ENCODE measurements at regions not wholly inside any gene's neighbourhood (a gene's known extent, or its start where the extent isn't known, plus 50 kb on each side); places are given as distances from the start of the nearest gene placed in this dataset.
"Not testable (repeated sequence)": the region's sequence is repeated elsewhere in the genome, so short reads cannot be mapped to it uniquely, and the experiment has no call there.

- Mint-ChIP-seq H3K9me3 (no peaks in the 10 kb centered on the region), H3K36me3 (ENCODE audit: low read depth) (no peaks in the 10 kb centered on the region), H3K27me3 (ENCODE audit: insufficient read depth) (no peaks in the 10 kb centered on the region), H3K4me1 (ENCODE audit: low read depth) (no peaks in the 10 kb centered on the region), H3K27ac (no peak overlapping the region), H3K4me3 (no peak overlapping the region)
- intact Hi-C loops (cut with micrococcal nuclease) = no loop called here
- DNase-seq (ENCODE audit: low spot score) = no peak
Observed at GRCh38 chr7:80008039-80008438, 126.6 kb upstream of the GNAI1 start.

- Mint-ChIP-seq H3K4me3 (no peak overlapping the region), H3K9me3 (no peaks in the 10 kb centered on the region), H3K36me3 (ENCODE audit: low read depth) (no peaks in the 10 kb centered on the region), H3K4me1 (ENCODE audit: low read depth) (no peaks in the 10 kb centered on the region), H3K27me3 (ENCODE audit: insufficient read depth) (no peaks in the 10 kb centered on the region), H3K27ac (no peak overlapping the region)
- intact Hi-C loops (cut with micrococcal nuclease) = no loop called here
- DNase-seq (ENCODE audit: low spot score) = no peak
Observed at GRCh38 chr7:80002865-80003264, 131.8 kb upstream of the GNAI1 start.

- intact Hi-C loops (cut with micrococcal nuclease) = no loop called here
- H3K4me3 Mint-ChIP-seq = no peak overlapping the region
- H3K4me1 Mint-ChIP-seq (ENCODE audit: low read depth) = no peaks in the 10 kb centered on the region
Observed at GRCh38 chr7:79998363-79998762, 136.3 kb upstream of the GNAI1 start.

DNA sequence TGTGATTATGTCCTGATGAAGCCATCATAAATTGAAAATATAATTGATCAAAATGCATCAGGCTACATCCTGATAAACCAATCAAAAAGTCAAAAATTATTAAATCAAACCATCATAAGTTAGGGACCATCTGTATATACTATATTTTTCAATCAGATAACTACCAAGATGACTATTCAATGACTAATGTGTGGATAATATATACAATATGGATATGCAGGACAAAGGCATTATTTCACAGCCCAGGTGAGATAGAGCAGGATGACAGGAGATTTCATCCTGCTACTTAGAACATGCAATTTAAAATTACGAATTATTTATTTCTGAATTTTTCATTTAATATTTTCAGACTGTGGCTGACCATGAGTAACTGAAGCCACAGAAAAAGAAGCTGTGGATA, 137.3 kb upstream of the GNAI1 start:
- Mint-ChIP-seq H3K36me3 (ENCODE audit: low read depth) (no peaks in the 10 kb centered on the region), H3K4me1 (ENCODE audit: low read depth) (no peaks in the 10 kb centered on the region), H3K27me3 (ENCODE audit: insufficient read depth) (no peaks in the 10 kb centered on the region), H3K4me3 (no peak overlapping the region), H3K27ac (no peak overlapping the region), H3K9me3 (no peaks in the 10 kb centered on the region)
- DNase-seq (ENCODE audit: low spot score) = no peak
- intact Hi-C loops (cut with micrococcal nuclease) = no loop called here

More at GRCh38 chr7:79998363-79998762, 136.3 kb upstream of the GNAI1 start:
- H3K36me3 Mint-ChIP-seq (ENCODE audit: low read depth) = no peaks in the 10 kb centered on the region
- no peaks in the 10 kb centered on the region for H3K27me3 Mint-ChIP-seq (ENCODE audit: insufficient read depth)
- no peaks in the 10 kb centered on the region for H3K9me3 Mint-ChIP-seq
- H3K27ac Mint-ChIP-seq = no peak overlapping the region
- no peak for DNase-seq (ENCODE audit: low spot score)

DNA sequence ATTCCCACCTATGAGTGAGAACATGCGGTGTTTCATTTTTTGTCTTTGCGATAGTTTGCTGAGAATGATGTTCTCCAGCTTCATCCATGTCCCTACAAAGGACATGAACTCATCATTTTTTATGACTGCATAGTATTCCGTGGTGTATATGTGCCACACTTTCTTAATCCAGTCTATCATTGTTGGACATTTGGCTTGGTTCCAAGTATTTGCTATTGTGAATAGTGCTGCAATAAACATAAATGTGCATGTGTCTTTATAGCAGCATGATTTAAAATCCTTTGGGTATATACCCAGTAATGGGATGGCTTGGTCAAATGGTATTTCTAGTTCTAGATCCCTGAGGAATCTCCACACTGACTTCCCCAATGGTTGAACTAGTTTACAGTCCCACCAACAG, 138.9 kb upstream of the GNAI1 start:
- intact Hi-C loops (cut with micrococcal nuclease); H3K27ac Mint-ChIP-seq; H3K9me3 Mint-ChIP-seq; H3K4me1 Mint-ChIP-seq (ENCODE audit: low read depth); H3K36me3 Mint-ChIP-seq (ENCODE audit: low read depth); DNase-seq (ENCODE audit: low spot score); H3K4me3 Mint-ChIP-seq; H3K27me3 Mint-ChIP-seq (ENCODE audit: insufficient read depth): not testable (repeated sequence)

DNA sequence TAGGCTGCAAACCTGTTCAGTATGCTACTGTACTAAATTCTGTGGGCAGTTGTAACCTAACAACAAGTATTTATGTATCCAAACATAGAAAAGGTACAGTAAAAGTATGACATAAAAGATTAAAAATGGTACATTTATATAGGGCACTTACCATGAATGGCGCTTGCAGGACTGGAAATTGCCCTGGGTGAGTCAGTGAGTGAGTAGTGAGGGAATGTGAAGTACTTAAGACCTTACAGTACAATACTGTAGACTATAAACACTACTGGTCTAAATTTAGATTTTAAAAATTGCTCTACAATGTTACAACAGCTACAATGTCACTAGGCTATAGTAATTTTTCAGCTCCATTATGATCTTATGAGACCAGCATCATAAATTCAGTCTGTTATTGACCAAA, 146.0 kb upstream of the GNAI1 start:
- intact Hi-C loops (cut with micrococcal nuclease) = no loop called here

GRCh38 chr7:79984210-79984609, 150.4 kb upstream of the GNAI1 start:
- no peaks in the 10 kb centered on the region for H3K9me3 Mint-ChIP-seq
- no peaks in the 10 kb centered on the region for H3K27me3 Mint-ChIP-seq (ENCODE audit: insufficient read depth)
- no peaks in the 10 kb centered on the region for H3K4me1 Mint-ChIP-seq (ENCODE audit: low read depth)
- intact Hi-C loops (cut with micrococcal nuclease) = no loop called here
- H3K36me3 Mint-ChIP-seq (ENCODE audit: low read depth) = no peaks in the 10 kb centered on the region
- H3K4me3 Mint-ChIP-seq = no peak overlapping the region
- H3K27ac Mint-ChIP-seq = no peak overlapping the region
- no peak for DNase-seq (ENCODE audit: low spot score)

More for the DNA sequence above, 146.0 kb upstream of the GNAI1 start:
- Mint-ChIP-seq H3K27me3 (ENCODE audit: insufficient read depth) (no peaks in the 10 kb centered on the region), H3K4me3 (no peak overlapping the region), H3K9me3 (no peaks in the 10 kb centered on the region), H3K4me1 (ENCODE audit: low read depth) (no peaks in the 10 kb centered on the region), H3K36me3 (ENCODE audit: low read depth) (no peaks in the 10 kb centered on the region), H3K27ac (no peak overlapping the region)
- DNase-seq (ENCODE audit: low spot score) = no peak

- DNase-seq (ENCODE audit: low spot score) = no peak
- H3K27ac Mint-ChIP-seq = no peak overlapping the region
- intact Hi-C loops (cut with micrococcal nuclease) = no loop called here
- no peaks in the 10 kb centered on the region for H3K4me1 Mint-ChIP-seq (ENCODE audit: low read depth)
- no peaks in the 10 kb centered on the region for H3K27me3 Mint-ChIP-seq (ENCODE audit: insufficient read depth)
- H3K9me3 Mint-ChIP-seq = no peaks in the 10 kb centered on the region
- no peaks in the 10 kb centered on the region for H3K36me3 Mint-ChIP-seq (ENCODE audit: low read depth)
- no peak overlapping the region for H3K4me3 Mint-ChIP-seq
Observed at GRCh38 chr7:79982141-79982770, 152.4 kb upstream of the GNAI1 start.

- H3K9me3 Mint-ChIP-seq = peaks cover 5% of the 10 kb centered on the region
- no peak overlapping the region for H3K4me3 Mint-ChIP-seq
- no peak overlapping the region for H3K27ac Mint-ChIP-seq
- intact Hi-C loops (cut with micrococcal nuclease) = no loop called here
- H3K4me1 Mint-ChIP-seq (ENCODE audit: low read depth) = no peaks in the 10 kb centered on the region
- DNase-seq (ENCODE audit: low spot score) = no peak
- H3K27me3 Mint-ChIP-seq (ENCODE audit: insufficient read depth) = no peaks in the 10 kb centered on the region
- H3K36me3 Mint-ChIP-seq (ENCODE audit: low read depth) = no peaks in the 10 kb centered on the region
Observed at GRCh38 chr7:79980376-79980775, 154.3 kb upstream of the GNAI1 start.

DNA sequence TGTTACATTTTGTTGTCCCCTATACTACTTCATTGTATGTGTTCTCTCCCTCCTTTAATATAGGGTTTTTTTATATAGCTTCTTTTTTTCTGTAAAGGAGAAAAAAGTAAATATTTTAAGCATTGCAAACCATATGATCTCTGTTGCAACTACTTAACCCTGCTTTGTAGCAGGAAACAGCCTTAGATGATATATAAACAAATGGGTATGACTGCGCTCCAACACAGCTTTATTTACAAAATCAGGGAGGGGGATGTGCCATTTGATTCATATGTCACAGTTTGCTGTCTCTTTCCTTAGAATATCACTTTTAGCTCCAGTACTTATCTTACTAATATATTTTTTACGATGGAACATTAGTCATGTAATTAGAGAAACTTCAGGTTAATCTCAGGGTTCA, 155.2 kb upstream of the GNAI1 start:
- Mint-ChIP-seq H3K27ac (no peak overlapping the region), H3K4me1 (ENCODE audit: low read depth) (no peaks in the 10 kb centered on the region), H3K9me3 (peaks cover 5% of the 10 kb centered on the region), H3K27me3 (ENCODE audit: insufficient read depth) (no peaks in the 10 kb centered on the region), H3K4me3 (no peak overlapping the region), H3K36me3 (ENCODE audit: low read depth) (no peaks in the 10 kb centered on the region)
- intact Hi-C loops (cut with micrococcal nuclease) = no loop called here
- DNase-seq (ENCODE audit: low spot score) = no peak

- H3K27me3 Mint-ChIP-seq (ENCODE audit: insufficient read depth) = no peaks in the 10 kb centered on the region
- no peaks in the 10 kb centered on the region for H3K36me3 Mint-ChIP-seq (ENCODE audit: low read depth)
- no peaks in the 10 kb centered on the region for H3K4me1 Mint-ChIP-seq (ENCODE audit: low read depth)
- no peak overlapping the region for H3K27ac Mint-ChIP-seq
- no peak for DNase-seq (ENCODE audit: low spot score)
- no peak overlapping the region for H3K4me3 Mint-ChIP-seq
- peaks cover 5% of the 10 kb centered on the region for H3K9me3 Mint-ChIP-seq
- intact Hi-C loops (cut with micrococcal nuclease) = no loop called here
Observed at GRCh38 chr7:79977481-79977880, 157.2 kb upstream of the GNAI1 start.

GRCh38 chr7:79976711-79977020, 158.0 kb upstream of the GNAI1 start:
- H3K27me3 Mint-ChIP-seq (ENCODE audit: insufficient read depth); intact Hi-C loops (cut with micrococcal nuclease); DNase-seq (ENCODE audit: low spot score); H3K27ac Mint-ChIP-seq; H3K36me3 Mint-ChIP-seq (ENCODE audit: low read depth); H3K4me1 Mint-ChIP-seq (ENCODE audit: low read depth); H3K9me3 Mint-ChIP-seq: not testable (repeated sequence)
- H3K4me3 Mint-ChIP-seq = peak overlapping the region; percentile 2

GRCh38 chr7:79975986-79976710, 158.5 kb upstream of the GNAI1 start:
- H3K27ac Mint-ChIP-seq; H3K36me3 Mint-ChIP-seq (ENCODE audit: low read depth); H3K4me1 Mint-ChIP-seq (ENCODE audit: low read depth); H3K27me3 Mint-ChIP-seq (ENCODE audit: insufficient read depth); DNase-seq (ENCODE audit: low spot score); intact Hi-C loops (cut with micrococcal nuclease); H3K9me3 Mint-ChIP-seq: not testable (repeated sequence)
- peak overlapping the region; percentile 2 for H3K4me3 Mint-ChIP-seq

GRCh38 chr7:79973455-79973854, 161.2 kb upstream of the GNAI1 start:
- intact Hi-C loops (cut with micrococcal nuclease) = no loop called here
- Mint-ChIP-seq H3K4me1 (ENCODE audit: low read depth) (no peaks in the 10 kb centered on the region), H3K27ac (no peak overlapping the region), H3K9me3 (peaks cover 5% of the 10 kb centered on the region), H3K4me3 (no peak overlapping the region), H3K27me3 (ENCODE audit: insufficient read depth) (peaks cover 2% of the 10 kb centered on the region), H3K36me3 (ENCODE audit: low read depth) (no peaks in the 10 kb centered on the region)
- no peak for DNase-seq (ENCODE audit: low spot score)

All from activated T-helper 1 cell treated with anti-CD3 and anti-CD28 coated beads, Interleukin-12 subunit alpha, Interleukin-12 subunit beta, Interleukin-2, Interleukin-4 antibody, amounts not matched to agents 30 ng/mL and 10 ng/mL and 1 ng/mL, durations not matched to agents 14 hours and 24 hours and 36 hours (primary cell).